ENCODE measurements at regions not wholly inside any gene's neighbourhood (a gene's known extent, or its start where the extent isn't known, plus 50 kb on each side); places are given as distances from the start of the nearest gene placed in this dataset.

GRCh38 chr4:131367441-131367840 lies 1781.7 kb upstream of the PCDH10 start:
- no peak for TF ChIP-seq CTCF (IDR thresholded peaks at IDR 0.05; ENCODE audit: borderline replicate concordance, extremely low read depth, insufficient read depth)
- intact Hi-C loops (cut with DNase I) = no loop called here
- no peaks in the 10 kb centered on the region for H3K4me1 ChIP-seq (ENCODE audit: control insufficient read depth in 2 of 3, insufficient read depth in 2 of 3, low read depth in 1 of 3, low read length in 3 of 3)
- no peak overlapping the region for H3K27ac ChIP-seq (ENCODE audit: low read depth in 2 of 2, low read length in 2 of 2)
- DNase-seq (no peak), FAIRE-seq (no peak)
- H3K36me3 ChIP-seq (ENCODE audit: control insufficient read depth in 2 of 3, insufficient read depth in 3 of 3, low read length in 3 of 3) = no peaks in the 10 kb centered on the region
- peaks cover 0 to 4% (median 0%) of the 10 kb centered on the region in 3 donors for H3K9me3 ChIP-seq (ENCODE audit: control insufficient read depth in 2 of 3, insufficient read depth in 1 of 3, low read length in 3 of 3)
- H3K9ac ChIP-seq (ENCODE audit: low read length in 3 of 3) = no peak overlapping the region
- no peak overlapping the region for H3K4me3 ChIP-seq (ENCODE audit: low read length in 3 of 3)
- no peaks in the 10 kb centered on the region for H3K27me3 ChIP-seq (ENCODE audit: control insufficient read depth, insufficient read depth, low read length)

GRCh38 chr4:131370846-131371245 lies 1778.2 kb upstream of the PCDH10 start:
- no peaks in the 10 kb centered on the region for H3K36me3 ChIP-seq (ENCODE audit: control insufficient read depth in 2 of 3, insufficient read depth in 3 of 3, low read length in 3 of 3)
- H3K9me3 ChIP-seq (ENCODE audit: control insufficient read depth in 2 of 3, insufficient read depth in 1 of 3, low read length in 3 of 3) = peaks cover 0 to 4% (median 0%) of the 10 kb centered on the region in 3 donors
- FAIRE-seq (peak; percentile 50), DNase-seq (peak in 4 of 5 donors; percentile 39 to 82 (median 52))
- intact Hi-C loops (cut with DNase I) = no loop called here
- TF ChIP-seq CTCF (IDR thresholded peaks at IDR 0.05; ENCODE audit: borderline replicate concordance, extremely low read depth, insufficient read depth) = no peak
- no peaks in the 10 kb centered on the region for H3K4me1 ChIP-seq (ENCODE audit: control insufficient read depth in 2 of 3, insufficient read depth in 2 of 3, low read depth in 1 of 3, low read length in 3 of 3)
- no peaks in the 10 kb centered on the region for H3K27me3 ChIP-seq (ENCODE audit: control insufficient read depth, insufficient read depth, low read length)
- H3K4me3 ChIP-seq (ENCODE audit: low read length in 3 of 3) = no peak overlapping the region
- no peak overlapping the region for H3K9ac ChIP-seq (ENCODE audit: low read length in 3 of 3)
- H3K27ac ChIP-seq (ENCODE audit: low read depth in 2 of 2, low read length in 2 of 2) = no peak overlapping the region

GRCh38 chr4:131381055-131381454 lies 1768.0 kb upstream of the PCDH10 start:
- Histone ChIP-seq H3K27me3 (ENCODE audit: control insufficient read depth, insufficient read depth, low read length) (no peaks in the 10 kb centered on the region), H3K9me3 (ENCODE audit: control insufficient read depth in 2 of 3, insufficient read depth in 1 of 3, low read length in 3 of 3) (no peaks in the 10 kb centered on the region), H3K36me3 (ENCODE audit: control insufficient read depth in 2 of 3, insufficient read depth in 3 of 3, low read length in 3 of 3) (no peaks in the 10 kb centered on the region), H3K4me3 (ENCODE audit: low read length in 3 of 3) (no peak overlapping the region), H3K27ac (ENCODE audit: low read depth in 2 of 2, low read length in 2 of 2) (no peak overlapping the region), H3K9ac (ENCODE audit: low read length in 3 of 3) (no peak overlapping the region), H3K4me1 (ENCODE audit: control insufficient read depth in 2 of 3, insufficient read depth in 2 of 3, low read depth in 1 of 3, low read length in 3 of 3) (no peaks in the 10 kb centered on the region)
- FAIRE-seq (peak; percentile 86), DNase-seq (no peak)
- no peak for TF ChIP-seq CTCF (IDR thresholded peaks at IDR 0.05; ENCODE audit: borderline replicate concordance, extremely low read depth, insufficient read depth)
- intact Hi-C loops (cut with DNase I) = no loop called here

- no peak for FAIRE-seq
- Histone ChIP-seq H3K27ac (ENCODE audit: low read depth in 2 of 2, low read length in 2 of 2) (no peak overlapping the region), H3K36me3 (ENCODE audit: control insufficient read depth in 2 of 3, insufficient read depth in 3 of 3, low read length in 3 of 3) (no peaks in the 10 kb centered on the region), H3K4me1 (ENCODE audit: control insufficient read depth in 2 of 3, insufficient read depth in 2 of 3, low read depth in 1 of 3, low read length in 3 of 3) (no peaks in the 10 kb centered on the region), H3K9ac (ENCODE audit: low read length in 3 of 3) (no peak overlapping the region), H3K9me3 (ENCODE audit: control insufficient read depth in 2 of 3, insufficient read depth in 1 of 3, low read length in 3 of 3) (no peaks in the 10 kb centered on the region), H3K27me3 (ENCODE audit: control insufficient read depth, insufficient read depth, low read length) (no peaks in the 10 kb centered on the region), H3K4me3 (ENCODE audit: low read length in 3 of 3) (no peak overlapping the region)
- DNase-seq = no peak
- no peak for TF ChIP-seq CTCF (IDR thresholded peaks at IDR 0.05; ENCODE audit: borderline replicate concordance, extremely low read depth, insufficient read depth)
- intact Hi-C loops (cut with DNase I) = no loop called here
Measured at GRCh38 chr4:131382839-131383238, 1766.3 kb upstream of the PCDH10 start.

All from kidney (tissue), 13 donors.